SK-N-SH (cell line): ENCODE measurements at regions not wholly inside any gene's neighbourhood (a gene's known extent, or its start where the extent isn't known, plus 50 kb on each side); places are given as distances from the start of the nearest gene placed in this dataset.

Source experiments
- CTCF ChIA-PET: fragments of 300-600, 350-600 bp; formaldehyde crosslinking; extraction: SDS; loops from one replicate; lab custom pipeline; 2021; lab: Yijun Ruan, JAX
- POLR2A ChIA-PET: fragments of 350-600 bp; sonication (Branson Sonifier 250); formaldehyde crosslinking; extraction: SDS; loops from one replicate; lab custom pipeline; 2020; ENCODE audit warnings: antibody characterized with exemption, inconsistent platforms; lab: Yijun Ruan, JAX
- DNase-seq: peaks from one replicate; pipeline ENCODE4 v3.0.0; 2012
- H2AFZ ChIP-seq: fragments of 200-600 bp; sonication (generic); 2 replicates; pipeline ENCODE4 v1.8.1; 2016; ENCODE audit warnings: antibody characterized with exemption, mild to moderate bottlenecking, low read depth
- H3F3A ChIP-seq: fragments of 200-600 bp; sonication (generic); replicated peaks from 2 replicates; pipeline ENCODE3; 2016; ENCODE audit warnings: antibody characterized with exemption, mild to moderate bottlenecking; ENCODE audit not compliant: insufficient read depth
- H3K27ac ChIP-seq, 2 experiments: fragments of 200-500 bp in 1 of 2; fragments of 200-600 bp in 1 of 2; sonication (Bioruptor generic) in 1 of 2; sonication (generic), shearing (Covaris generic) in 1 of 2; 2 replicates each; pipeline versions ENCODE4 v1.5.1 to v1.6.1; 2014 to 2016; ENCODE audit warnings: low read depth in 2 of 2, inconsistent platforms in 1 of 2, low read length in 1 of 2, mild to moderate bottlenecking in 1 of 2, mixed read lengths in 1 of 2
- H3K27me3 ChIP-seq: fragments of 200-600 bp; sonication (generic), shearing (Covaris generic); 2 replicates; pipeline ENCODE4 v1.6.1; 2016; ENCODE audit warnings: mixed run types; ENCODE audit not compliant: insufficient read depth
- H3K36me3 ChIP-seq, 2 experiments: fragments of 200-500 bp in 1 of 2; fragments of 200-600 bp in 1 of 2; sonication (Bioruptor generic) in 1 of 2; sonication (generic) in 1 of 2; replicated peaks in 1 of 2; 2 replicates each; pipeline versions ENCODE3 to v1.5.1; 2014 to 2016; ENCODE audit warnings: low read length in 1 of 2, mild to moderate bottlenecking in 1 of 2; ENCODE audit not compliant: insufficient read depth in 2 of 2, control insufficient read depth in 1 of 2
- H3K4me1 ChIP-seq, 2 experiments: fragments of 200-500 bp in 1 of 2; fragments of 200-600 bp in 1 of 2; sonication (Bioruptor generic) in 1 of 2; sonication (generic), shearing (Covaris generic) in 1 of 2; 2 replicates each; pipeline versions ENCODE4 v1.5.1 to v1.6.1; 2014 to 2016; ENCODE audit warnings: low read depth in 1 of 2, low read length in 1 of 2, mixed run types in 1 of 2; ENCODE audit not compliant: insufficient read depth in 2 of 2, control insufficient read depth in 1 of 2
- H3K4me2 ChIP-seq: fragments of 200-600 bp; sonication (generic), shearing (Covaris generic); 2 replicates; pipeline ENCODE4 v1.6.1; 2017; ENCODE audit warnings: mixed run types
- H3K4me3 ChIP-seq, 2 experiments: fragments of 200-500 bp in 1 of 2; fragments of 200-600 bp in 1 of 2; sonication (Bioruptor generic) in 1 of 2; sonication (generic), shearing (Covaris generic) in 1 of 2; 2 replicates each; pipeline versions ENCODE4 v1.5.1 to v1.8.1; 2014 to 2016; ENCODE audit warnings: low read depth in 2 of 2, inconsistent platforms in 1 of 2, low read length in 1 of 2, mild to moderate bottlenecking in 1 of 2, mixed read lengths in 1 of 2, moderate library complexity in 1 of 2
- H3K79me2 ChIP-seq: fragments of 200-600 bp; sonication (generic); 2 replicates; pipeline ENCODE4 v1.8.1; 2017; ENCODE audit warnings: mild to moderate bottlenecking; ENCODE audit not compliant: insufficient read depth
- H3K9ac ChIP-seq: fragments of 200-600 bp; sonication (generic); 2 replicates; pipeline ENCODE4 v1.6.1; 2017; ENCODE audit warnings: mixed run types
- H3K9me2 ChIP-seq: fragments of 200-600 bp; sonication (generic); 2 replicates; pipeline ENCODE4 v1.6.1; 2017; ENCODE audit warnings: mixed run types
- H3K9me3 ChIP-seq: fragments of 200-600 bp; sonication (generic); 2 replicates; pipeline ENCODE4 v1.6.1; 2017; ENCODE audit warnings: mixed run types, mild to moderate bottlenecking, moderate library complexity
- H4K20me1 ChIP-seq: fragments of 200-600 bp; sonication (generic); 2 replicates; pipeline ENCODE4 v1.6.1; 2017; ENCODE audit warnings: mild to moderate bottlenecking, mixed run types; ENCODE audit not compliant: insufficient read depth
- CHD2 ChIP-seq: fragments of 150-350 bp; IDR thresholded peaks from 2 replicates; pipeline ENCODE4 v1.6.1; 2018; ENCODE audit warnings: low read length; ENCODE audit not compliant: partially characterized antibody
- FOXJ3 ChIP-seq: sonication (generic); formaldehyde crosslinking; IDR thresholded peaks from 2 replicates; pipeline ENCODE4 v1.5.1; 2020; ENCODE audit warnings: mild to moderate bottlenecking, missing genetic modification reagents
- FOXM1 ChIP-seq: IDR thresholded peaks from 2 replicates; pipeline ENCODE4 v1.4.0; 2012; ENCODE audit warnings: low read depth, mild to moderate bottlenecking
- IRF3 ChIP-seq: fragments of 150-350 bp; IDR thresholded peaks from 2 replicates; pipeline ENCODE4 v1.6.1; 2016; ENCODE audit warnings: mild to moderate bottlenecking, low read depth, low read length
- MXI1 ChIP-seq: IDR thresholded peaks from 2 replicates; pipeline ENCODE4 v1.6.1; 2012; ENCODE audit warnings: mild to moderate bottlenecking, low read depth, low read length, improper control_type of control experiment
- POLR2AphosphoS5 ChIP-seq: IDR thresholded peaks from 2 replicates; pipeline ENCODE4 v1.6.1; 2012; ENCODE audit warnings: low read depth, low read length
- TAF1 ChIP-seq: IDR thresholded peaks from 2 replicates; pipeline ENCODE4 v1.6.1; 2012; ENCODE audit warnings: low read depth, mild to moderate bottlenecking, low read length, moderate library complexity, borderline replicate concordance
- TEAD4 ChIP-seq: IDR thresholded peaks from 2 replicates; pipeline ENCODE4 v1.4.0; 2012; ENCODE audit warnings: mild to moderate bottlenecking, borderline replicate concordance; ENCODE audit not compliant: insufficient read depth
- TF ChIP-seq, protein P1 (sequence below): fragments of 200-600 bp; sonication (generic); IDR thresholded peaks from 2 replicates; pipeline ENCODE4 v1.6.1; 2017; ENCODE audit warnings: antibody characterized with exemption, mild to moderate bottlenecking, moderate library complexity
- TF ChIP-seq, protein P2 (sequence below): IDR thresholded peaks from 2 replicates; pipeline ENCODE4 v1.4.0; 2012; ENCODE audit warnings: low read depth, borderline replicate concordance
- TF ChIP-seq, protein P3 (sequence below): IDR thresholded peaks from 2 replicates; pipeline ENCODE4 v1.6.1; 2012; ENCODE audit warnings: mild to moderate bottlenecking, low read depth, low read length, moderate library complexity

DNA sequence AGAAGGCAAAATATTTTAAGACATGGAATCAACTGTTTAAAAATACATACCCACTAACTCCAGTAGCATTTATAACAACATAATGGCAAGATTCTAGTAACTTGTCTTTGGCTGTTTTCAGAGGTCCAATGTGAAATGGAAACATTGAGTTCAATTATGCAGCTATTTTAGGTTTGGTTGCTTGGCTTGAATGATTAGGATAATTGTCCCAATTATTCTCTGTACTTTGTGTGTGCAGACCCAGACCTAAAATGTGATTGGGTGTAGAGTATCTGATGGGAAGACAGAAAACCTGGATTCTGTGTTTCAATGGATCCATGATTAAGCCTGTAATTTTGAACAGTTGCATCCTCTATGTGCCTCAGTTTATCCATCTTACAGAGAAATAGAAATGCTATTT, 392.7 kb upstream of the NFE2L3 start:
- no peak overlapping the region for H3K4me2 ChIP-seq
- no peaks in the 10 kb centered on the region for H3F3A ChIP-seq
- no peaks in the 10 kb centered on the region for H3K36me3 ChIP-seq
- ChIA-PET POLR2A (no interaction called here), CTCF (interaction anchor here (1.0 kb wide), 1 partner anchor 39 kb away, joined by 3 read pairs; no protein-coding TSS in a partner anchor)
- no peak overlapping the region for H3K9ac ChIP-seq
- no peaks in the 10 kb centered on the region; a peak in 1 of 4 replicates for H3K4me1 ChIP-seq
- no peak for TF ChIP-seq POLR2AphosphoS5
- TF ChIP-seq IRF3 = no peak
- no peak for TF ChIP-seq FOXJ3 (CRISPR knock-in tag)
- no peak for TF ChIP-seq MXI1
- TF ChIP-seq, protein P1, sequence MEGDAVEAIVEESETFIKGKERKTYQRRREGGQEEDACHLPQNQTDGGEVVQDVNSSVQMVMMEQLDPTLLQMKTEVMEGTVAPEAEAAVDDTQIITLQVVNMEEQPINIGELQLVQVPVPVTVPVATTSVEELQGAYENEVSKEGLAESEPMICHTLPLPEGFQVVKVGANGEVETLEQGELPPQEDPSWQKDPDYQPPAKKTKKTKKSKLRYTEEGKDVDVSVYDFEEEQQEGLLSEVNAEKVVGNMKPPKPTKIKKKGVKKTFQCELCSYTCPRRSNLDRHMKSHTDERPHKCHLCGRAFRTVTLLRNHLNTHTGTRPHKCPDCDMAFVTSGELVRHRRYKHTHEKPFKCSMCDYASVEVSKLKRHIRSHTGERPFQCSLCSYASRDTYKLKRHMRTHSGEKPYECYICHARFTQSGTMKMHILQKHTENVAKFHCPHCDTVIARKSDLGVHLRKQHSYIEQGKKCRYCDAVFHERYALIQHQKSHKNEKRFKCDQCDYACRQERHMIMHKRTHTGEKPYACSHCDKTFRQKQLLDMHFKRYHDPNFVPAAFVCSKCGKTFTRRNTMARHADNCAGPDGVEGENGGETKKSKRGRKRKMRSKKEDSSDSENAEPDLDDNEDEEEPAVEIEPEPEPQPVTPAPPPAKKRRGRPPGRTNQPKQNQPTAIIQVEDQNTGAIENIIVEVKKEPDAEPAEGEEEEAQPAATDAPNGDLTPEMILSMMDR = no peak
- TF ChIP-seq, protein P2, sequence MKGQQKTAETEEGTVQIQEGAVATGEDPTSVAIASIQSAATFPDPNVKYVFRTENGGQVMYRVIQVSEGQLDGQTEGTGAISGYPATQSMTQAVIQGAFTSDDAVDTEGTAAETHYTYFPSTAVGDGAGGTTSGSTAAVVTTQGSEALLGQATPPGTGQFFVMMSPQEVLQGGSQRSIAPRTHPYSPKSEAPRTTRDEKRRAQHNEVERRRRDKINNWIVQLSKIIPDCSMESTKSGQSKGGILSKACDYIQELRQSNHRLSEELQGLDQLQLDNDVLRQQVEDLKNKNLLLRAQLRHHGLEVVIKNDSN = no peak
- no peak for TF ChIP-seq CHD2
- TF ChIP-seq, protein P3, sequence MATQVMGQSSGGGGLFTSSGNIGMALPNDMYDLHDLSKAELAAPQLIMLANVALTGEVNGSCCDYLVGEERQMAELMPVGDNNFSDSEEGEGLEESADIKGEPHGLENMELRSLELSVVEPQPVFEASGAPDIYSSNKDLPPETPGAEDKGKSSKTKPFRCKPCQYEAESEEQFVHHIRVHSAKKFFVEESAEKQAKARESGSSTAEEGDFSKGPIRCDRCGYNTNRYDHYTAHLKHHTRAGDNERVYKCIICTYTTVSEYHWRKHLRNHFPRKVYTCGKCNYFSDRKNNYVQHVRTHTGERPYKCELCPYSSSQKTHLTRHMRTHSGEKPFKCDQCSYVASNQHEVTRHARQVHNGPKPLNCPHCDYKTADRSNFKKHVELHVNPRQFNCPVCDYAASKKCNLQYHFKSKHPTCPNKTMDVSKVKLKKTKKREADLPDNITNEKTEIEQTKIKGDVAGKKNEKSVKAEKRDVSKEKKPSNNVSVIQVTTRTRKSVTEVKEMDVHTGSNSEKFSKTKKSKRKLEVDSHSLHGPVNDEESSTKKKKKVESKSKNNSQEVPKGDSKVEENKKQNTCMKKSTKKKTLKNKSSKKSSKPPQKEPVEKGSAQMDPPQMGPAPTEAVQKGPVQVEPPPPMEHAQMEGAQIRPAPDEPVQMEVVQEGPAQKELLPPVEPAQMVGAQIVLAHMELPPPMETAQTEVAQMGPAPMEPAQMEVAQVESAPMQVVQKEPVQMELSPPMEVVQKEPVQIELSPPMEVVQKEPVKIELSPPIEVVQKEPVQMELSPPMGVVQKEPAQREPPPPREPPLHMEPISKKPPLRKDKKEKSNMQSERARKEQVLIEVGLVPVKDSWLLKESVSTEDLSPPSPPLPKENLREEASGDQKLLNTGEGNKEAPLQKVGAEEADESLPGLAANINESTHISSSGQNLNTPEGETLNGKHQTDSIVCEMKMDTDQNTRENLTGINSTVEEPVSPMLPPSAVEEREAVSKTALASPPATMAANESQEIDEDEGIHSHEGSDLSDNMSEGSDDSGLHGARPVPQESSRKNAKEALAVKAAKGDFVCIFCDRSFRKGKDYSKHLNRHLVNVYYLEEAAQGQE = no peak
- TF ChIP-seq TEAD4 = no peak
- TF ChIP-seq TAF1 = no peak
- TF ChIP-seq FOXM1 = no peak
- H3K9me2 ChIP-seq = no peaks in the 10 kb centered on the region
- H3K9me3 ChIP-seq = no peaks in the 10 kb centered on the region
- no peak overlapping the region for H2AFZ ChIP-seq
- H3K27ac ChIP-seq = no peak overlapping the region
- no peak for DNase-seq
- H3K79me2 ChIP-seq = no peaks in the 10 kb centered on the region
- no peaks in the 10 kb centered on the region for H4K20me1 ChIP-seq
- H3K4me3 ChIP-seq = no peak overlapping the region
- H3K27me3 ChIP-seq = no peaks in the 10 kb centered on the region
